H9 (cell line): ENCODE measurements at regions not wholly inside any gene's neighbourhood (a gene's known extent, or its start where the extent isn't known, plus 50 kb on each side); places are given as distances from the start of the nearest gene placed in this dataset.

Source experiments
- DNase-seq: peaks from one replicate; pipeline ENCODE4 v3.0.0-alpha.2; 2017
- H2AFZ ChIP-seq: one replicate; pipeline ENCODE4 v1.6.1; 2013; ENCODE audit warnings: mild to moderate bottlenecking, low read length, control low read depth, moderate library complexity
- H2AK5ac ChIP-seq: 2 replicates; pipeline ENCODE4 v1.6.1; 2013; ENCODE audit warnings: low read length, control low read depth, mixed read lengths; ENCODE audit not compliant: insufficient read length
- H2BK120ac ChIP-seq: one replicate; pipeline ENCODE4 v1.6.1; 2013; ENCODE audit warnings: low read depth, mild to moderate bottlenecking, low read length, control low read depth, inconsistent platforms; ENCODE audit not compliant: poor library complexity, severe bottlenecking
- H2BK12ac ChIP-seq: 2 replicates; pipeline ENCODE4 v1.6.1; 2013; ENCODE audit warnings: low read length, control low read depth, mixed read lengths, low read depth; ENCODE audit not compliant: insufficient read length
- H2BK15ac ChIP-seq: 2 replicates; pipeline ENCODE4 v1.6.1; 2013; ENCODE audit warnings: low read depth, low read length, control low read depth
- H2BK20ac ChIP-seq: one replicate; pipeline ENCODE4 v1.6.1; 2013; ENCODE audit warnings: low read depth, mild to moderate bottlenecking, low read length, control low read depth, inconsistent platforms; ENCODE audit not compliant: poor library complexity, severe bottlenecking
- H2BK5ac ChIP-seq: 2 replicates; pipeline ENCODE4 v1.6.1; 2013; ENCODE audit warnings: low read length, control low read depth, mixed read lengths; ENCODE audit not compliant: insufficient read length
- H3K14ac ChIP-seq: 2 replicates; pipeline ENCODE4 v1.6.1; 2013; ENCODE audit warnings: low read length, control low read depth; ENCODE audit not compliant: insufficient read depth
- H3K18ac ChIP-seq: 2 replicates; pipeline ENCODE4 v1.6.1; 2013; ENCODE audit warnings: low read depth, mild to moderate bottlenecking, mixed read lengths, low read length, control low read depth; ENCODE audit not compliant: insufficient read length
- H3K23ac ChIP-seq: 2 replicates; pipeline ENCODE4 v1.6.1; 2013; ENCODE audit warnings: low read length, control low read depth, mixed read lengths, low read depth; ENCODE audit not compliant: insufficient read length
- H3K23me2 ChIP-seq: 2 replicates; pipeline ENCODE4 v1.6.1; 2013; ENCODE audit warnings: low read depth, mild to moderate bottlenecking, mixed read lengths, low read length, control low read depth; ENCODE audit not compliant: insufficient read length, poor library complexity, severe bottlenecking
- H3K27ac ChIP-seq: 2 replicates; pipeline ENCODE4 v1.5.1; 2013; ENCODE audit warnings: low read length, control low read depth, mixed read lengths, low read depth; ENCODE audit not compliant: insufficient read length
- H3K27me3 ChIP-seq: 2 replicates; pipeline ENCODE4 v1.6.1; 2013; ENCODE audit warnings: low read length, control low read depth, inconsistent platforms; ENCODE audit not compliant: insufficient read depth
- H3K4ac ChIP-seq: 2 replicates; pipeline ENCODE4 v1.6.1; 2013; ENCODE audit warnings: low read depth, mild to moderate bottlenecking, control low read depth, inconsistent platforms, low read length, moderate library complexity
- H3K4me1 ChIP-seq: 2 replicates; pipeline ENCODE4 v1.6.1; 2013; ENCODE audit warnings: low read length, control low read depth, inconsistent platforms; ENCODE audit not compliant: insufficient read depth
- H3K4me2 ChIP-seq: 2 replicates; pipeline ENCODE4 v1.6.1; 2013; ENCODE audit warnings: low read length, control low read depth, mixed read lengths; ENCODE audit not compliant: insufficient read length, insufficient read depth
- H3K56ac ChIP-seq: 2 replicates; pipeline ENCODE4 v1.6.1; 2013; ENCODE audit warnings: low read depth, mild to moderate bottlenecking, mixed read lengths, low read length, control low read depth; ENCODE audit not compliant: insufficient read length
- H3K79me1 ChIP-seq: 2 replicates; pipeline ENCODE4 v1.6.1; 2013; ENCODE audit warnings: low read depth, mild to moderate bottlenecking, moderate library complexity, low read length, control low read depth, inconsistent platforms; ENCODE audit not compliant: insufficient read depth, poor library complexity, severe bottlenecking
- H3K79me2 ChIP-seq: 2 replicates; pipeline ENCODE4 v1.6.1; 2013; ENCODE audit warnings: low read length, control low read depth, inconsistent platforms; ENCODE audit not compliant: insufficient read depth
- H3K9ac ChIP-seq: 2 replicates; pipeline ENCODE4 v1.6.1; 2013; ENCODE audit warnings: low read length, control low read depth, mixed read lengths; ENCODE audit not compliant: insufficient read length; ENCODE audit errors: extremely low read depth
- H3K9me3 ChIP-seq: one replicate; pipeline ENCODE4 v1.6.1; 2013; ENCODE audit warnings: low read depth, low read length, inconsistent platforms; ENCODE audit not compliant: control insufficient read depth
- H3T11ph ChIP-seq: one replicate; pipeline ENCODE4 v1.6.1; 2013; ENCODE audit warnings: mild to moderate bottlenecking, low read length, control low read depth, inconsistent platforms
- H4K20me1 ChIP-seq: one replicate; pipeline ENCODE4 v1.6.1; 2013; ENCODE audit not compliant: control insufficient read depth, insufficient read length, insufficient read depth
- H4K5ac ChIP-seq: 2 replicates; pipeline ENCODE4 v1.6.1; 2013; ENCODE audit warnings: low read depth, mild to moderate bottlenecking, mixed read lengths, low read length, control low read depth; ENCODE audit not compliant: insufficient read length
- H4K8ac ChIP-seq: replicated peaks from 2 replicates; pipeline ENCODE4 v1.6.1; 2013; ENCODE audit warnings: low read length, control low read depth, mixed read lengths, low read depth; ENCODE audit not compliant: insufficient read length
- H4K91ac ChIP-seq: 2 replicates; pipeline ENCODE4 v1.6.1; 2013; ENCODE audit warnings: low read depth, mild to moderate bottlenecking, moderate library complexity, mixed read lengths, low read length, control low read depth; ENCODE audit not compliant: insufficient read length
- H3K27ac Mint-ChIP-seq, 3 experiments: 2 replicates in 2 of 3; 3 replicates in 1 of 3; pipeline ENCODE4 v1.8.0; 2020 to 2021; ENCODE audit warnings: mixed read lengths in 3 of 3, mild to moderate bottlenecking in 1 of 3, moderate library complexity in 1 of 3
- H3K27me3 Mint-ChIP-seq: 2 replicates; pipeline ENCODE4 v1.8.0; 2021; ENCODE audit warnings: low read depth, mild to moderate bottlenecking, moderate library complexity, mixed read lengths
- H3K36me3 Mint-ChIP-seq, 3 experiments: 2 replicates in 2 of 3; 3 replicates in 1 of 3; pipeline ENCODE4 v1.8.0; 2020 to 2021; ENCODE audit warnings: low read depth in 3 of 3, mixed read lengths in 3 of 3; ENCODE audit not compliant: insufficient read depth in 1 of 3
- H3K4me1 Mint-ChIP-seq, 2 experiments: 2 replicates each; pipeline ENCODE4 v1.8.0; 2020; ENCODE audit warnings: mixed read lengths in 2 of 2
- H3K4me3 Mint-ChIP-seq, 2 experiments: 2 replicates in 1 of 2; 3 replicates in 1 of 2; pipeline ENCODE4 v1.8.0; 2020 to 2021; ENCODE audit warnings: mild to moderate bottlenecking in 2 of 2, mixed read lengths in 2 of 2, moderate library complexity in 1 of 2
- H3K9me3 Mint-ChIP-seq, 2 experiments: 2 replicates in 1 of 2; 3 replicates in 1 of 2; pipeline ENCODE4 v1.8.0; 2020; ENCODE audit warnings: mild to moderate bottlenecking in 2 of 2, mixed read lengths in 2 of 2, moderate library complexity in 1 of 2
- WGBS: extraction: QIAGEN DNeasy Blood & Tissue Kit; methylation state at CpG from one replicate; pipeline ENCODE4 v1.1.7; 2013; ENCODE audit warnings: missing lambda C conversion rate, low lambda C conversion rate, mixed read lengths; ENCODE audit not compliant: insufficient read length; ENCODE audit errors: extremely low coverage; 5-methylcytosine and 5-hydroxymethylcytosine counted together
- TF ChIP-seq, protein P1 (sequence below): fragments of 200-600 bp; sonication (generic); conservative IDR thresholded peaks from 3 replicates; pipeline ENCODE4 v1.8.0; 2021; ENCODE audit warnings: antibody characterized with exemption, mild to moderate bottlenecking

DNA sequence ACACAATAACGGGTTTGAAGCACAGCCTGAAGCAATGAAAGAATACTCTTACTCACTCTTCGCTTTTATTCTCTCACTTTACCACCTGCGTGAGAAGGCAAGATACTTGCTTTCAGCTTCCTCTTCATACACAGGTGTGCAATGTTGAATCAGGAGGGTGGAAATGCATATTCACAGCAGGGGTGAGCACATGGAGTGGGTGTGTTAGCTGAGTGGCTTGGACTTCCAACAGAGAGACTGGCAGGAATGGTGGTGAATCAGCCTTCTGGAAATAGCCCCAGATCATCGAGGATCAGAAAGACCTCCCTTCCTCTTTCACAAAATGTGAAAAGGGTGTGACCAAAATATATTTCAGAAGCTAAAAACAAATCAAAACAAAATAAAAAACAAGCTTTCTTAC is 521.2 kb downstream of the STIM2 start:
- H2BK20ac ChIP-seq, result no peak overlapping the region
- H3K79me1 ChIP-seq, result no peaks in the 10 kb centered on the region
- H3K14ac ChIP-seq, result no peak overlapping the region
- H3K27ac Mint-ChIP-seq, result no peak overlapping the region
- no peaks in the 10 kb centered on the region for H3K9me3 ChIP-seq
- H4K8ac ChIP-seq, result no peak overlapping the region
- H3K9ac ChIP-seq, result no peak overlapping the region
- no peak overlapping the region for H3K23ac ChIP-seq
- H3K27me3 ChIP-seq, result no peaks in the 10 kb centered on the region
- H3K27me3 Mint-ChIP-seq, result no peaks in the 10 kb centered on the region
- peaks cover 3 to 4% of the 10 kb centered on the region in 2 experiments; a peak in 3 of 4 replicates for H3K4me1 Mint-ChIP-seq
- no peak overlapping the region for H2AK5ac ChIP-seq
- TF ChIP-seq, protein P1, sequence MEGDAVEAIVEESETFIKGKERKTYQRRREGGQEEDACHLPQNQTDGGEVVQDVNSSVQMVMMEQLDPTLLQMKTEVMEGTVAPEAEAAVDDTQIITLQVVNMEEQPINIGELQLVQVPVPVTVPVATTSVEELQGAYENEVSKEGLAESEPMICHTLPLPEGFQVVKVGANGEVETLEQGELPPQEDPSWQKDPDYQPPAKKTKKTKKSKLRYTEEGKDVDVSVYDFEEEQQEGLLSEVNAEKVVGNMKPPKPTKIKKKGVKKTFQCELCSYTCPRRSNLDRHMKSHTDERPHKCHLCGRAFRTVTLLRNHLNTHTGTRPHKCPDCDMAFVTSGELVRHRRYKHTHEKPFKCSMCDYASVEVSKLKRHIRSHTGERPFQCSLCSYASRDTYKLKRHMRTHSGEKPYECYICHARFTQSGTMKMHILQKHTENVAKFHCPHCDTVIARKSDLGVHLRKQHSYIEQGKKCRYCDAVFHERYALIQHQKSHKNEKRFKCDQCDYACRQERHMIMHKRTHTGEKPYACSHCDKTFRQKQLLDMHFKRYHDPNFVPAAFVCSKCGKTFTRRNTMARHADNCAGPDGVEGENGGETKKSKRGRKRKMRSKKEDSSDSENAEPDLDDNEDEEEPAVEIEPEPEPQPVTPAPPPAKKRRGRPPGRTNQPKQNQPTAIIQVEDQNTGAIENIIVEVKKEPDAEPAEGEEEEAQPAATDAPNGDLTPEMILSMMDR, result no peak
- no peak overlapping the region for H4K91ac ChIP-seq
- H2BK120ac ChIP-seq, result no peak overlapping the region
- no peak overlapping the region for H3K27ac ChIP-seq
- H3K36me3 Mint-ChIP-seq, result peaks cover 2 to 16% (median 5%) of the 10 kb centered on the region in 3 experiments; a peak in 4 of 7 replicates
- H3K4me3 Mint-ChIP-seq, result no peak overlapping the region
- no peaks in the 10 kb centered on the region for H4K20me1 ChIP-seq
- no peak overlapping the region for H3K56ac ChIP-seq
- H2AFZ ChIP-seq, result no peak overlapping the region
- peaks cover 3 to 10% of the 10 kb centered on the region in 2 experiments for H3K9me3 Mint-ChIP-seq
- no peak overlapping the region for H4K5ac ChIP-seq
- H3K4ac ChIP-seq, result no peak overlapping the region
- H3T11ph ChIP-seq, result no peak overlapping the region
- no CpG with 5 or more reads among the region's 4 CpGs for WGBS
- DNase-seq, result no peak
- no peak overlapping the region for H2BK5ac ChIP-seq
- no peak overlapping the region for H2BK12ac ChIP-seq
- H2BK15ac ChIP-seq, result no peak overlapping the region
- H3K18ac ChIP-seq, result no peak overlapping the region
- H3K23me2 ChIP-seq, result no peaks in the 10 kb centered on the region
- H3K4me2 ChIP-seq, result no peak overlapping the region
- H3K4me1 ChIP-seq, result no peaks in the 10 kb centered on the region
- H3K79me2 ChIP-seq, result no peaks in the 10 kb centered on the region
